SK-N-MC (cell line): ENCODE measurements at regions not wholly inside any gene's neighbourhood (a gene's known extent, or its start where the extent isn't known, plus 50 kb on each side); places are given as distances from the start of the nearest gene placed in this dataset.

Experiments used
- EZH2 ChIP-seq: fragments of 200-600 bp; sonication (generic); IDR thresholded peaks from one replicate; pipeline ENCODE4 v1.6.1; 2017; ENCODE audit warnings: antibody characterized with exemption
- FOXP2 ChIP-seq: optimal IDR thresholded peaks from 2 replicates; pipeline ENCODE3; 2011; ENCODE audit warnings: mild to moderate bottlenecking, moderate library complexity; ENCODE audit not compliant: insufficient read depth; ENCODE audit errors: extremely low read length, control extremely low read depth
- POLR2AphosphoS5 ChIP-seq: IDR thresholded peaks from 2 replicates; pipeline ENCODE4 v1.6.1; 2012; ENCODE audit warnings: mild to moderate bottlenecking, low read depth, low read length, borderline replicate concordance

GRCh38 chr7:122219253-122219865 lies 75.3 kb upstream of the AASS start:
- TF ChIP-seq EZH2 (no peak), POLR2AphosphoS5 (no peak; the same call in 1 of the 2 replicates), FOXP2 (no peak)
